Right lobe of liver (tissue), 4 donors: ENCODE measurements at regions not wholly inside any gene's neighbourhood (a gene's known extent, or its start where the extent isn't known, plus 50 kb on each side); places are given as distances from the start of the nearest gene placed in this dataset.

ENCODE experiments used
- POLR2A ChIP-seq: fragments of 450-650 bp; IDR thresholded peaks from one replicate; pipeline ENCODE4 v1.6.1; 2017; ENCODE audit warnings: antibody characterized with exemption, mild to moderate bottlenecking
- TF ChIP-seq, protein P1 (sequence below), 4 donors: fragments of 200-600 bp in 3 of 4; fragments of 450-650 bp in 1 of 4; IDR thresholded peaks; one replicate each; pipeline versions ENCODE4 v1.5.1 to v1.8.0; 2016 to 2022; ENCODE audit warnings: antibody characterized with exemption in 4 of 4, mild to moderate bottlenecking in 2 of 4
- donor health status: DM: no; HTN: no; CAD: no.
- donor health status: DM: no; HTN: no; CAD: no.
- donor health status: DM: no; HTN: yes; CAD: no.

DNA sequence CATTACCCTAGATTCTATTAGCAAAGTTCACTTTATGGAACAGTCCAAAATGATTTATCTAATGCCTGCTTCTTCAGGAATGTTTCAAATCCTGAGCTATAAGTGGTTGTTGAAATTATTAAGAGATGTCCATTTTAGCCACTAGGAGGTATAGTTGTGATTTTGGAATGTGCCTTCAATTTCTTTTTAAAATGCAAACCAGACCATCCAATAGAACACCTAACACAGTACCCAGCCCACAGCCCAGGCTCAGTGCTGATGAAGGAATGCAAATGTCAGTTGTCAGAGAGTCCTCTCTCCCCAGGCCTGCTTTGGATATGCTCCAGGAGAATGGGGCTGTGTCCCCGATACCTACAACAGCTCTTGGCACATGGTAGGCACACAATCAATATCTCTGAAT, 85.8 kb upstream of the E2F8 start:
- TF ChIP-seq, protein P1, sequence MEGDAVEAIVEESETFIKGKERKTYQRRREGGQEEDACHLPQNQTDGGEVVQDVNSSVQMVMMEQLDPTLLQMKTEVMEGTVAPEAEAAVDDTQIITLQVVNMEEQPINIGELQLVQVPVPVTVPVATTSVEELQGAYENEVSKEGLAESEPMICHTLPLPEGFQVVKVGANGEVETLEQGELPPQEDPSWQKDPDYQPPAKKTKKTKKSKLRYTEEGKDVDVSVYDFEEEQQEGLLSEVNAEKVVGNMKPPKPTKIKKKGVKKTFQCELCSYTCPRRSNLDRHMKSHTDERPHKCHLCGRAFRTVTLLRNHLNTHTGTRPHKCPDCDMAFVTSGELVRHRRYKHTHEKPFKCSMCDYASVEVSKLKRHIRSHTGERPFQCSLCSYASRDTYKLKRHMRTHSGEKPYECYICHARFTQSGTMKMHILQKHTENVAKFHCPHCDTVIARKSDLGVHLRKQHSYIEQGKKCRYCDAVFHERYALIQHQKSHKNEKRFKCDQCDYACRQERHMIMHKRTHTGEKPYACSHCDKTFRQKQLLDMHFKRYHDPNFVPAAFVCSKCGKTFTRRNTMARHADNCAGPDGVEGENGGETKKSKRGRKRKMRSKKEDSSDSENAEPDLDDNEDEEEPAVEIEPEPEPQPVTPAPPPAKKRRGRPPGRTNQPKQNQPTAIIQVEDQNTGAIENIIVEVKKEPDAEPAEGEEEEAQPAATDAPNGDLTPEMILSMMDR (IDR thresholded peaks at IDR 0.05): peak; percentile 41 to 52 (median 48)
- no peak for TF ChIP-seq POLR2A
